ENCODE measurements at regions not wholly inside any gene's neighbourhood (a gene's known extent, or its start where the extent isn't known, plus 50 kb on each side); places are given as distances from the start of the nearest gene placed in this dataset.
"Not testable (repeated sequence)": the region's sequence is repeated elsewhere in the genome, so short reads cannot be mapped to it uniquely, and the experiment has no call there.

- no peak for DNase-seq
Observed at GRCh38 chr5:125452991-125453390, 706.6 kb upstream of the ZNF608 start.

GRCh38 chr5:125455041-125455440 is 708.6 kb upstream of the ZNF608 start:
- DNase-seq = no peak

- DNase-seq = not testable (repeated sequence)
Observed at GRCh38 chr5:125456005-125456404, 709.6 kb upstream of the ZNF608 start.

- DNase-seq = no peak
Observed at GRCh38 chr5:125457617-125458016, 711.2 kb upstream of the ZNF608 start.

- DNase-seq = not testable (repeated sequence)
Observed at GRCh38 chr5:125458949-125459348, 712.5 kb upstream of the ZNF608 start.

- no peak for DNase-seq
Observed at GRCh38 chr5:125461641-125462072, 715.2 kb upstream of the ZNF608 start.

GRCh38 chr5:125463466-125464092 is 717.1 kb upstream of the ZNF608 start:
- DNase-seq = no peak

- DNase-seq = no peak
Observed at GRCh38 chr5:125464847-125465432, 718.5 kb upstream of the ZNF608 start.

- DNase-seq = no peak
Observed at GRCh38 chr5:125465703-125466102, 719.3 kb upstream of the ZNF608 start.

- DNase-seq = no peak
Observed at GRCh38 chr5:125467222-125467621, 720.8 kb upstream of the ZNF608 start.

GRCh38 chr5:125470280-125470902 is 724.0 kb upstream of the ZNF608 start:
- no peak for DNase-seq

GRCh38 chr5:125476901-125477585 is 730.6 kb upstream of the ZNF608 start:
- DNase-seq = no peak

GRCh38 chr5:125477586-125477975 is 731.1 kb upstream of the ZNF608 start:
- no peak for DNase-seq

GRCh38 chr5:125478599-125478998 is 732.2 kb upstream of the ZNF608 start:
- no peak for DNase-seq

- no peak for DNase-seq
Observed at GRCh38 chr5:125480911-125481310, 734.5 kb upstream of the ZNF608 start.

- no peak for DNase-seq
Observed at GRCh38 chr5:125481506-125482465, 735.3 kb upstream of the ZNF608 start.

- no peak for DNase-seq
Observed at GRCh38 chr5:125483609-125484008, 737.2 kb upstream of the ZNF608 start.

GRCh38 chr5:125484272-125484741 is 737.9 kb upstream of the ZNF608 start:
- no peak for DNase-seq

GRCh38 chr5:125484742-125485641 is 738.6 kb upstream of the ZNF608 start:
- DNase-seq = no peak

GRCh38 chr5:125485771-125486170 is 739.3 kb upstream of the ZNF608 start:
- no peak for DNase-seq

GRCh38 chr5:125486634-125487033 is 740.2 kb upstream of the ZNF608 start:
- DNase-seq = no peak
